ENCODE measurements at regions not wholly inside any gene's neighbourhood (a gene's known extent, or its start where the extent isn't known, plus 50 kb on each side); places are given as distances from the start of the nearest gene placed in this dataset.
"Not testable (repeated sequence)": the region's sequence is repeated elsewhere in the genome, so short reads cannot be mapped to it uniquely, and the experiment has no call there.

- not testable (repeated sequence) for TF ChIP-seq EZH2 (IDR thresholded peaks at IDR 0.05; ENCODE audit: insufficient read depth, poor library complexity, severe bottlenecking); EZH2phosphoT487 (IDR thresholded peaks at IDR 0.05; ENCODE audit: insufficient read depth, low read depth)
Observed at GRCh38 chr6:21947227-21947626, 349.6 kb downstream of the PRL start.
